MM.1S (cell line): ENCODE measurements at regions not wholly inside any gene's neighbourhood (a gene's known extent, or its start where the extent isn't known, plus 50 kb on each side); places are given as distances from the start of the nearest gene placed in this dataset.

ENCODE experiments used
- DNase-seq: peaks from one replicate; pipeline ENCODE4 v3.0.0-alpha.2; 2015
- H2AFZ ChIP-seq: fragments of 300-600 bp; sonication (generic); 2 replicates; pipeline ENCODE4 v1.6.0; 2016; ENCODE audit warnings: antibody characterized with exemption, low read length
- H3F3A ChIP-seq: fragments of 300-600 bp; sonication (generic); 2 replicates; pipeline ENCODE4 v1.6.1; 2016; ENCODE audit warnings: mild to moderate bottlenecking, antibody characterized with exemption, low read length, moderate library complexity, mixed read lengths; ENCODE audit not compliant: insufficient read depth
- H3K27ac ChIP-seq: fragments of 300-600 bp; sonication (generic); 2 replicates; pipeline ENCODE4 v1.5.1; 2016; ENCODE audit warnings: mild to moderate bottlenecking, low read length
- H3K27me3 ChIP-seq: fragments of 300-600 bp; sonication (generic); replicated peaks from 2 replicates; pipeline ENCODE4 v1.6.0; 2016; ENCODE audit warnings: low read length; ENCODE audit not compliant: insufficient read depth
- H3K36me3 ChIP-seq: fragments of 300-600 bp; sonication (generic); replicated peaks from 2 replicates; pipeline ENCODE4 v1.6.1; 2016; ENCODE audit warnings: mild to moderate bottlenecking, low read length, mixed read lengths; ENCODE audit not compliant: insufficient read depth
- H3K4me1 ChIP-seq: fragments of 300-600 bp; sonication (generic); 2 replicates; pipeline ENCODE4 v1.6.1; 2016; ENCODE audit warnings: low read length, mixed read lengths
- H3K4me2 ChIP-seq: fragments of 300-600 bp; sonication (generic); 2 replicates; pipeline ENCODE4 v1.6.0; 2016; ENCODE audit warnings: low read depth, low read length
- H3K4me3 ChIP-seq: fragments of 300-600 bp; sonication (generic); 2 replicates; pipeline ENCODE4 v1.5.1; 2016; ENCODE audit warnings: low read length, mixed read lengths
- H3K79me2 ChIP-seq: fragments of 300-600 bp; sonication (generic); 2 replicates; pipeline ENCODE4 v1.6.1; 2016; ENCODE audit warnings: mixed run types, low read length, mixed read lengths
- H3K9ac ChIP-seq: fragments of 300-600 bp; sonication (generic); 2 replicates; pipeline ENCODE4 v1.6.1; 2016; ENCODE audit warnings: low read length, mixed read lengths
- H3K9me2 ChIP-seq: fragments of 300-600 bp; sonication (generic); replicated peaks from 2 replicates; pipeline ENCODE4 v1.6.1; 2016; ENCODE audit warnings: mild to moderate bottlenecking, low read length, mixed read lengths; ENCODE audit not compliant: insufficient read depth
- H3K9me3 ChIP-seq: fragments of 300-600 bp; sonication (generic); replicated peaks from 2 replicates; pipeline ENCODE4 v1.6.1; 2016; ENCODE audit warnings: mild to moderate bottlenecking, low read length, mixed read lengths; ENCODE audit not compliant: insufficient read depth
- H4K20me1 ChIP-seq: fragments of 300-600 bp; sonication (generic); 2 replicates; pipeline ENCODE4 v1.6.1; 2016; ENCODE audit warnings: mild to moderate bottlenecking, low read length, moderate library complexity, mixed read lengths; ENCODE audit not compliant: insufficient read depth
- CTCF ChIP-seq: fragments of 300-600 bp; sonication (generic); IDR thresholded peaks from 2 replicates; pipeline ENCODE4 v1.5.1; 2016; ENCODE audit warnings: antibody characterized with exemption, low read length, mixed read lengths
- EZH2 ChIP-seq: fragments of 300-600 bp; sonication (generic); optimal IDR thresholded peaks from 2 replicates; pipeline ENCODE3; 2017; ENCODE audit warnings: low read depth, mild to moderate bottlenecking, antibody characterized with exemption, low read length, mixed read lengths
- EZH2phosphoT487 ChIP-seq: fragments of 300-600 bp; sonication (generic); IDR thresholded peaks from 2 replicates; pipeline ENCODE4 v1.6.1; 2018; ENCODE audit warnings: antibody characterized with exemption, low read length

- TF ChIP-seq EZH2phosphoT487 = no peak
- Histone ChIP-seq H3K9me3 (no peaks in the 10 kb centered on the region), H3F3A (no peaks in the 10 kb centered on the region), H3K79me2 (no peaks in the 10 kb centered on the region), H3K9ac (no peak overlapping the region), H3K9me2 (no peaks in the 10 kb centered on the region), H3K4me3 (no peak overlapping the region), H2AFZ (no peak overlapping the region), H3K27me3 (no peaks in the 10 kb centered on the region), H4K20me1 (no peaks in the 10 kb centered on the region), H3K4me1 (no peaks in the 10 kb centered on the region), H3K4me2 (no peak overlapping the region), H3K36me3 (no peaks in the 10 kb centered on the region), H3K27ac (no peak overlapping the region)
- no peak for DNase-seq
Measured at GRCh38 chr7:25714013-25714412, 438.0 kb upstream of the NFE2L3 start.

DNA sequence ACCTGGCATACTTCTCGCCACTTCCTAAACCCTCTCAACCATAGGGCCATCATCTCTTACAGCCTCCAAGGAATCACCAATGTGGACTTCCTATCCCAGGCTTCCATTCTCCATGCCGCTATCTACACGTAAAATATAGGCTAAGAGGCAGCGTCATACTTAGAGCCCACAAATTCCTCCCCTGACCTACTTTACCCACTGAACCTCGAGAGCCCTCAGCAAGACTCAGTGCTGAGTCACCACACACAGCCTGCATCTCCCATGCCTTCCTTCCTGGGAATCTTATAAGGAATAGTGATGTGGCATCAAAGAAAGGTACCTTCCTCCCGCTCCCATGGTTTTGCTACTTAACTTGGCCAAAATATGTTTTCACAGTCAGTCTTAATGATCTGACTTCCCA lies 435.6 kb upstream of the NFE2L3 start:
- Histone ChIP-seq H3K27me3 (no peaks in the 10 kb centered on the region), H3K4me2 (no peak overlapping the region), H3K9ac (no peak overlapping the region), H2AFZ (no peak overlapping the region), H3K9me3 (no peaks in the 10 kb centered on the region), H3F3A (no peaks in the 10 kb centered on the region), H3K9me2 (no peaks in the 10 kb centered on the region), H3K4me1 (no peaks in the 10 kb centered on the region), H3K36me3 (no peaks in the 10 kb centered on the region), H4K20me1 (no peaks in the 10 kb centered on the region), H3K79me2 (no peaks in the 10 kb centered on the region), H3K27ac (no peak overlapping the region), H3K4me3 (no peak overlapping the region)
- no peak for DNase-seq
- TF ChIP-seq EZH2phosphoT487 = no peak
- TF ChIP-seq CTCF = no peak
- TF ChIP-seq EZH2 = no peak

GRCh38 chr7:25718596-25718995 lies 433.4 kb upstream of the NFE2L3 start:
- Histone ChIP-seq H3K4me3 (no peak overlapping the region), H3K4me1 (no peaks in the 10 kb centered on the region), H3K36me3 (no peaks in the 10 kb centered on the region), H3K79me2 (no peaks in the 10 kb centered on the region), H3K9me2 (no peaks in the 10 kb centered on the region), H3K27me3 (no peaks in the 10 kb centered on the region), H3K27ac (no peak overlapping the region), H3K9me3 (no peaks in the 10 kb centered on the region), H3K9ac (no peak overlapping the region), H2AFZ (no peak overlapping the region), H3F3A (no peaks in the 10 kb centered on the region), H4K20me1 (no peaks in the 10 kb centered on the region), H3K4me2 (no peak overlapping the region)
- no peak for TF ChIP-seq EZH2phosphoT487
- no peak for TF ChIP-seq CTCF
- no peak for TF ChIP-seq EZH2
- DNase-seq = no peak

DNA sequence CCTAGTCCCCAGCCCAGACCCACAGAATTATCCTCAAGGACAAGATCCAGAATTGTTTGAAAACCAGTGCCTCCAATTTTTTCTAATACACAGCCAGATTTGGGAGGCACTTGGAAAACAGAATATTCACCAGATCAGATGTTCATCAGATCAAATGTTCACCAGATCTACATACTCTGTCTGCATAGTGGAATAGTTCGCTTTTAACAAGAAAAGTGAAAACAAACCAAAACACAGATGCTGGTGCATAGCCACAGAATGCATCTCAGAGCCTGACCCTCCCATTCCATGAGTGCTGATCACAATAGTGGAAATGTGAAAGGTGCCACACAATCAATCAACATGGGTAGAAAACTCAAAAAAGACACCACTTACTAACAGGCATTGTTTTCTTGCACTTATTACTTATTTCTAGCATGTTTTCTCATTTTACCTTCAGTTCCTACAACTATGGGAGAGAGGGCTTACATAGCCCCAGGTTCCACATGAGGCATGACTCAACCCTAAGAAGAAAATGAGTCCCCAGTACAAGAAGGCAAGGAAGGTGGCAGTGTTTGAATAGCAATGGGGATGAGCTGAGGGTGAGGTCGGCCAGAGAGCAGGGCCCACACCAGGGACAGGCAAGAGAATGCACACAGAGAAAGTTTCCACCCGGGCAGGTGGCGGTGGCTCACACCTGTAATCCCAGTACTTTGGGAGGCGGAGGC lies 432.7 kb upstream of the NFE2L3 start:
- Histone ChIP-seq H3K79me2 (no peaks in the 10 kb centered on the region), H3K9me2 (no peaks in the 10 kb centered on the region), H3K4me2 (no peak overlapping the region), H3K9me3 (no peaks in the 10 kb centered on the region), H3K27ac (no peak overlapping the region), H3K36me3 (no peaks in the 10 kb centered on the region), H3K9ac (no peak overlapping the region), H4K20me1 (no peaks in the 10 kb centered on the region), H3K27me3 (no peaks in the 10 kb centered on the region), H3K4me3 (no peak overlapping the region), H3K4me1 (no peaks in the 10 kb centered on the region), H3F3A (no peaks in the 10 kb centered on the region), H2AFZ (no peak overlapping the region)
- TF ChIP-seq EZH2phosphoT487 = no peak
- TF ChIP-seq EZH2 = no peak
- TF ChIP-seq CTCF = no peak
- DNase-seq = no peak
